Neural crest cell (in vitro differentiated cells): ENCODE measurements at regions not wholly inside any gene's neighbourhood (a gene's known extent, or its start where the extent isn't known, plus 50 kb on each side); places are given as distances from the start of the nearest gene placed in this dataset.

ENCODE experiments used
- DNase-seq: peaks from one replicate; pipeline ENCODE4 v3.0.0; 2021; ENCODE audit warnings: low read depth, mixed read lengths, low spot score
- H3K27ac Mint-ChIP-seq: one replicate; pipeline ENCODE4 v1.8.0; 2021; ENCODE audit warnings: mild to moderate bottlenecking, mixed read lengths; ENCODE audit not compliant: unreplicated experiment
- H3K27me3 Mint-ChIP-seq: 2 replicates; pipeline ENCODE4 v1.8.0; 2021; ENCODE audit warnings: low read depth, mild to moderate bottlenecking, mixed read lengths
- H3K36me3 Mint-ChIP-seq: 2 replicates; pipeline ENCODE4 v1.8.0; 2021; ENCODE audit warnings: low read depth, mild to moderate bottlenecking, mixed read lengths
- H3K4me1 Mint-ChIP-seq: 2 replicates; pipeline ENCODE4 v1.8.0; 2021; ENCODE audit warnings: mixed read lengths
- H3K4me3 Mint-ChIP-seq: one replicate; pipeline ENCODE4 v1.8.0; 2021; ENCODE audit warnings: mild to moderate bottlenecking, mixed read lengths
- H3K9me3 Mint-ChIP-seq: 2 replicates; pipeline ENCODE4 v1.8.0; 2021; ENCODE audit warnings: mixed read lengths
- CTCF ChIP-seq: fragments of 200-600 bp; sonication (generic); conservative IDR thresholded peaks from 2 replicates; pipeline ENCODE4 v1.5.0; 2021; ENCODE audit warnings: antibody characterized with exemption, mild to moderate bottlenecking

- TF ChIP-seq CTCF: no peak
- no peak for DNase-seq
- Mint-ChIP-seq H3K9me3 (no peaks in the 10 kb centered on the region), H3K4me1 (peaks cover 41% of the 10 kb centered on the region), H3K27ac (peak overlapping the region; percentile 16), H3K4me3 (no peak overlapping the region), H3K27me3 (no peaks in the 10 kb centered on the region), H3K36me3 (no peaks in the 10 kb centered on the region)
Observed at GRCh38 chr5:124621279-124621678, 125.2 kb downstream of the ZNF608 start.

- Mint-ChIP-seq H3K36me3 (peaks cover 4% of the 10 kb centered on the region), H3K27ac (peak overlapping the region; percentile 69), H3K4me3 (peak overlapping the region; percentile 42), H3K4me1 (peaks cover 46% of the 10 kb centered on the region), H3K9me3 (no peaks in the 10 kb centered on the region), H3K27me3 (no peaks in the 10 kb centered on the region)
- DNase-seq: no peak
- TF ChIP-seq CTCF: no peak
Observed at GRCh38 chr5:124620743-124621142, 125.7 kb downstream of the ZNF608 start.

GRCh38 chr5:124619121-124619520, 127.3 kb downstream of the ZNF608 start:
- peaks cover 4% of the 10 kb centered on the region for H3K9me3 Mint-ChIP-seq
- H3K27me3 Mint-ChIP-seq: no peaks in the 10 kb centered on the region
- H3K4me1 Mint-ChIP-seq: peaks cover 46% of the 10 kb centered on the region
- no peak for DNase-seq
- H3K27ac Mint-ChIP-seq: no peak overlapping the region
- no peak for TF ChIP-seq CTCF
- H3K36me3 Mint-ChIP-seq: peaks cover 4% of the 10 kb centered on the region
- H3K4me3 Mint-ChIP-seq: no peak overlapping the region

- H3K9me3 Mint-ChIP-seq: peaks cover 4% of the 10 kb centered on the region
- no peak overlapping the region for H3K27ac Mint-ChIP-seq
- peaks cover 4% of the 10 kb centered on the region for H3K36me3 Mint-ChIP-seq
- TF ChIP-seq CTCF: no peak
- H3K27me3 Mint-ChIP-seq: no peaks in the 10 kb centered on the region
- DNase-seq: no peak
- peaks cover 44% of the 10 kb centered on the region for H3K4me1 Mint-ChIP-seq
- no peak overlapping the region for H3K4me3 Mint-ChIP-seq
Observed at GRCh38 chr5:124617787-124618186, 128.7 kb downstream of the ZNF608 start.

- H3K27me3 Mint-ChIP-seq: no peaks in the 10 kb centered on the region
- TF ChIP-seq CTCF: no peak
- H3K4me3 Mint-ChIP-seq: no peak overlapping the region
- no peak overlapping the region for H3K27ac Mint-ChIP-seq
- H3K4me1 Mint-ChIP-seq: peaks cover 31% of the 10 kb centered on the region
- DNase-seq: no peak
- peaks cover 4% of the 10 kb centered on the region for H3K9me3 Mint-ChIP-seq
- H3K36me3 Mint-ChIP-seq: peaks cover 9% of the 10 kb centered on the region
Observed at GRCh38 chr5:124614836-124615385, 131.5 kb downstream of the ZNF608 start.

- DNase-seq: no peak
- H3K36me3 Mint-ChIP-seq: peaks cover 14% of the 10 kb centered on the region
- no peak for TF ChIP-seq CTCF
- H3K9me3 Mint-ChIP-seq: peaks cover 6% of the 10 kb centered on the region
- no peaks in the 10 kb centered on the region for H3K27me3 Mint-ChIP-seq
- no peak overlapping the region for H3K27ac Mint-ChIP-seq
- no peak overlapping the region for H3K4me3 Mint-ChIP-seq
- H3K4me1 Mint-ChIP-seq: peaks cover 26% of the 10 kb centered on the region
Observed at GRCh38 chr5:124614105-124614504, 132.3 kb downstream of the ZNF608 start.
